H9 (cell line): ENCODE measurements at regions not wholly inside any gene's neighbourhood (a gene's known extent, or its start where the extent isn't known, plus 50 kb on each side); places are given as distances from the start of the nearest gene placed in this dataset.

ENCODE experiments used
- DNase-seq: peaks from one replicate; pipeline ENCODE4 v3.0.0-alpha.2; 2017
- H2AFZ ChIP-seq: one replicate; pipeline ENCODE4 v1.6.1; 2013; ENCODE audit warnings: mild to moderate bottlenecking, low read length, control low read depth, moderate library complexity
- H2AK5ac ChIP-seq: 2 replicates; pipeline ENCODE4 v1.6.1; 2013; ENCODE audit warnings: low read length, control low read depth, mixed read lengths; ENCODE audit not compliant: insufficient read length
- H2BK120ac ChIP-seq: one replicate; pipeline ENCODE4 v1.6.1; 2013; ENCODE audit warnings: low read depth, mild to moderate bottlenecking, low read length, control low read depth, inconsistent platforms; ENCODE audit not compliant: poor library complexity, severe bottlenecking
- H2BK12ac ChIP-seq: 2 replicates; pipeline ENCODE4 v1.6.1; 2013; ENCODE audit warnings: low read length, control low read depth, mixed read lengths, low read depth; ENCODE audit not compliant: insufficient read length
- H2BK15ac ChIP-seq: 2 replicates; pipeline ENCODE4 v1.6.1; 2013; ENCODE audit warnings: low read depth, low read length, control low read depth
- H2BK20ac ChIP-seq: one replicate; pipeline ENCODE4 v1.6.1; 2013; ENCODE audit warnings: low read depth, mild to moderate bottlenecking, low read length, control low read depth, inconsistent platforms; ENCODE audit not compliant: poor library complexity, severe bottlenecking
- H2BK5ac ChIP-seq: 2 replicates; pipeline ENCODE4 v1.6.1; 2013; ENCODE audit warnings: low read length, control low read depth, mixed read lengths; ENCODE audit not compliant: insufficient read length
- H3K14ac ChIP-seq: 2 replicates; pipeline ENCODE4 v1.6.1; 2013; ENCODE audit warnings: low read length, control low read depth; ENCODE audit not compliant: insufficient read depth
- H3K18ac ChIP-seq: 2 replicates; pipeline ENCODE4 v1.6.1; 2013; ENCODE audit warnings: low read depth, mild to moderate bottlenecking, mixed read lengths, low read length, control low read depth; ENCODE audit not compliant: insufficient read length
- H3K23ac ChIP-seq: 2 replicates; pipeline ENCODE4 v1.6.1; 2013; ENCODE audit warnings: low read length, control low read depth, mixed read lengths, low read depth; ENCODE audit not compliant: insufficient read length
- H3K23me2 ChIP-seq: 2 replicates; pipeline ENCODE4 v1.6.1; 2013; ENCODE audit warnings: low read depth, mild to moderate bottlenecking, mixed read lengths, low read length, control low read depth; ENCODE audit not compliant: insufficient read length, poor library complexity, severe bottlenecking
- H3K27ac ChIP-seq: 2 replicates; pipeline ENCODE4 v1.5.1; 2013; ENCODE audit warnings: low read length, control low read depth, mixed read lengths, low read depth; ENCODE audit not compliant: insufficient read length
- H3K27me3 ChIP-seq: 2 replicates; pipeline ENCODE4 v1.6.1; 2013; ENCODE audit warnings: low read length, control low read depth, inconsistent platforms; ENCODE audit not compliant: insufficient read depth
- H3K4ac ChIP-seq: 2 replicates; pipeline ENCODE4 v1.6.1; 2013; ENCODE audit warnings: low read depth, mild to moderate bottlenecking, control low read depth, inconsistent platforms, low read length, moderate library complexity
- H3K4me1 ChIP-seq: 2 replicates; pipeline ENCODE4 v1.6.1; 2013; ENCODE audit warnings: low read length, control low read depth, inconsistent platforms; ENCODE audit not compliant: insufficient read depth
- H3K4me2 ChIP-seq: 2 replicates; pipeline ENCODE4 v1.6.1; 2013; ENCODE audit warnings: low read length, control low read depth, mixed read lengths; ENCODE audit not compliant: insufficient read length, insufficient read depth
- H3K56ac ChIP-seq: 2 replicates; pipeline ENCODE4 v1.6.1; 2013; ENCODE audit warnings: low read depth, mild to moderate bottlenecking, mixed read lengths, low read length, control low read depth; ENCODE audit not compliant: insufficient read length
- H3K79me1 ChIP-seq: 2 replicates; pipeline ENCODE4 v1.6.1; 2013; ENCODE audit warnings: low read depth, mild to moderate bottlenecking, moderate library complexity, low read length, control low read depth, inconsistent platforms; ENCODE audit not compliant: insufficient read depth, poor library complexity, severe bottlenecking
- H3K79me2 ChIP-seq: 2 replicates; pipeline ENCODE4 v1.6.1; 2013; ENCODE audit warnings: low read length, control low read depth, inconsistent platforms; ENCODE audit not compliant: insufficient read depth
- H3K9ac ChIP-seq: 2 replicates; pipeline ENCODE4 v1.6.1; 2013; ENCODE audit warnings: low read length, control low read depth, mixed read lengths; ENCODE audit not compliant: insufficient read length; ENCODE audit errors: extremely low read depth
- H3K9me3 ChIP-seq: one replicate; pipeline ENCODE4 v1.6.1; 2013; ENCODE audit warnings: low read depth, low read length, inconsistent platforms; ENCODE audit not compliant: control insufficient read depth
- H3T11ph ChIP-seq: one replicate; pipeline ENCODE4 v1.6.1; 2013; ENCODE audit warnings: mild to moderate bottlenecking, low read length, control low read depth, inconsistent platforms
- H4K20me1 ChIP-seq: one replicate; pipeline ENCODE4 v1.6.1; 2013; ENCODE audit not compliant: control insufficient read depth, insufficient read length, insufficient read depth
- H4K5ac ChIP-seq: 2 replicates; pipeline ENCODE4 v1.6.1; 2013; ENCODE audit warnings: low read depth, mild to moderate bottlenecking, mixed read lengths, low read length, control low read depth; ENCODE audit not compliant: insufficient read length
- H4K8ac ChIP-seq: replicated peaks from 2 replicates; pipeline ENCODE4 v1.6.1; 2013; ENCODE audit warnings: low read length, control low read depth, mixed read lengths, low read depth; ENCODE audit not compliant: insufficient read length
- H4K91ac ChIP-seq: 2 replicates; pipeline ENCODE4 v1.6.1; 2013; ENCODE audit warnings: low read depth, mild to moderate bottlenecking, moderate library complexity, mixed read lengths, low read length, control low read depth; ENCODE audit not compliant: insufficient read length
- H3K27ac Mint-ChIP-seq, 3 experiments: 2 replicates in 2 of 3; 3 replicates in 1 of 3; pipeline ENCODE4 v1.8.0; 2020 to 2021; ENCODE audit warnings: mixed read lengths in 3 of 3, mild to moderate bottlenecking in 1 of 3, moderate library complexity in 1 of 3
- H3K27me3 Mint-ChIP-seq: 2 replicates; pipeline ENCODE4 v1.8.0; 2021; ENCODE audit warnings: low read depth, mild to moderate bottlenecking, moderate library complexity, mixed read lengths
- H3K36me3 Mint-ChIP-seq, 3 experiments: 2 replicates in 2 of 3; 3 replicates in 1 of 3; pipeline ENCODE4 v1.8.0; 2020 to 2021; ENCODE audit warnings: low read depth in 3 of 3, mixed read lengths in 3 of 3; ENCODE audit not compliant: insufficient read depth in 1 of 3
- H3K4me1 Mint-ChIP-seq, 2 experiments: 2 replicates each; pipeline ENCODE4 v1.8.0; 2020; ENCODE audit warnings: mixed read lengths in 2 of 2
- H3K4me3 Mint-ChIP-seq, 2 experiments: 2 replicates in 1 of 2; 3 replicates in 1 of 2; pipeline ENCODE4 v1.8.0; 2020 to 2021; ENCODE audit warnings: mild to moderate bottlenecking in 2 of 2, mixed read lengths in 2 of 2, moderate library complexity in 1 of 2
- H3K9me3 Mint-ChIP-seq, 2 experiments: 2 replicates in 1 of 2; 3 replicates in 1 of 2; pipeline ENCODE4 v1.8.0; 2020; ENCODE audit warnings: mild to moderate bottlenecking in 2 of 2, mixed read lengths in 2 of 2, moderate library complexity in 1 of 2
- CTCF ChIP-seq: fragments of 200-600 bp; sonication (generic); conservative IDR thresholded peaks from 3 replicates; pipeline ENCODE4 v1.8.0; 2021; ENCODE audit warnings: antibody characterized with exemption, mild to moderate bottlenecking
- WGBS: extraction: QIAGEN DNeasy Blood & Tissue Kit; methylation state at CpG from one replicate; pipeline ENCODE4 v1.1.7; 2013; ENCODE audit warnings: missing lambda C conversion rate, low lambda C conversion rate, mixed read lengths; ENCODE audit not compliant: insufficient read length; ENCODE audit errors: extremely low coverage; 5-methylcytosine and 5-hydroxymethylcytosine counted together

DNA sequence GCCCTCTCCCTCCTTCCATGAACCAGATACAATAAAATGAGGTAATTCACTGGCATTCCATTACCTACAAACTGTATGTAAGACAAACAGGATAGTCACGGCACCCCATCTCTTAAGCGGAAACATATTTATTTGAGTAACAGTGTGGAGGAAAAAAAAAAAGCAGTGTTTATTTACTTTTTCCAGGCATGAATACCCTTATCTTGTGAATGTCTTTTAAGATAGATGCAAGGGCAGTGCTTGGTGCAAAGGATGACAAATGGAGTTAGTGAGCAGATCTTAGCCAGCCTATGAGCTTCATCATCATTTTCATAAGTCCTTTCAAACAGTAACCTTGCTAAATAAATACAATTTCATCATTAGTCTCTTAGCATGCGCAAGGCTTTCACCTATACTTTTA, 1661.8 kb upstream of the SPRY2 start:
- Histone ChIP-seq H3K23ac (no peak overlapping the region), H3K4me2 (no peak overlapping the region), H3K14ac (no peak overlapping the region), H3K4me1 (no peaks in the 10 kb centered on the region), H3K27me3 (no peaks in the 10 kb centered on the region), H3K18ac (no peak overlapping the region), H3K23me2 (no peaks in the 10 kb centered on the region), H3K4ac (no peak overlapping the region), H4K20me1 (no peaks in the 10 kb centered on the region), H2BK20ac (no peak overlapping the region), H3K9me3 (no peaks in the 10 kb centered on the region), H2BK12ac (no peak overlapping the region), H2BK15ac (no peak overlapping the region), H4K5ac (no peak overlapping the region), H2AFZ (no peak overlapping the region), H3T11ph (no peak overlapping the region), H2AK5ac (no peak overlapping the region), H3K9ac (no peak overlapping the region), H4K91ac (no peak overlapping the region), H3K79me1 (no peaks in the 10 kb centered on the region), H4K8ac (no peak overlapping the region), H3K79me2 (no peaks in the 10 kb centered on the region), H2BK5ac (no peak overlapping the region), H3K27ac (no peak overlapping the region), H2BK120ac (no peak overlapping the region), H3K56ac (no peak overlapping the region)
- H3K9me3 Mint-ChIP-seq = no peaks in the 10 kb centered on the region
- TF ChIP-seq CTCF = no peak
- no peak overlapping the region for H3K4me3 Mint-ChIP-seq
- no CpG with 5 or more reads among the region's 3 CpGs for WGBS
- H3K27me3 Mint-ChIP-seq = no peaks in the 10 kb centered on the region; the same call in 1 of the 2 replicates
- no peak for DNase-seq
- H3K4me1 Mint-ChIP-seq = no peaks in the 10 kb centered on the region
- H3K27ac Mint-ChIP-seq = no peak overlapping the region
- no peaks in the 10 kb centered on the region for H3K36me3 Mint-ChIP-seq
